ENCODE measurements at regions not wholly inside any gene's neighbourhood (a gene's known extent, or its start where the extent isn't known, plus 50 kb on each side); places are given as distances from the start of the nearest gene placed in this dataset.

GRCh38 chr6:23983735-23984134 lies 142.3 kb upstream of the NRSN1 start:
- no peak for DNase-seq
- intact Hi-C loops (cut with DNase I), result no loop called here
- no peaks in the 10 kb centered on the region for H3K9me3 ChIP-seq
- H3K4me3 ChIP-seq, result no peak overlapping the region
- no peaks in the 10 kb centered on the region for H3K36me3 ChIP-seq
- TF ChIP-seq, protein P1, sequence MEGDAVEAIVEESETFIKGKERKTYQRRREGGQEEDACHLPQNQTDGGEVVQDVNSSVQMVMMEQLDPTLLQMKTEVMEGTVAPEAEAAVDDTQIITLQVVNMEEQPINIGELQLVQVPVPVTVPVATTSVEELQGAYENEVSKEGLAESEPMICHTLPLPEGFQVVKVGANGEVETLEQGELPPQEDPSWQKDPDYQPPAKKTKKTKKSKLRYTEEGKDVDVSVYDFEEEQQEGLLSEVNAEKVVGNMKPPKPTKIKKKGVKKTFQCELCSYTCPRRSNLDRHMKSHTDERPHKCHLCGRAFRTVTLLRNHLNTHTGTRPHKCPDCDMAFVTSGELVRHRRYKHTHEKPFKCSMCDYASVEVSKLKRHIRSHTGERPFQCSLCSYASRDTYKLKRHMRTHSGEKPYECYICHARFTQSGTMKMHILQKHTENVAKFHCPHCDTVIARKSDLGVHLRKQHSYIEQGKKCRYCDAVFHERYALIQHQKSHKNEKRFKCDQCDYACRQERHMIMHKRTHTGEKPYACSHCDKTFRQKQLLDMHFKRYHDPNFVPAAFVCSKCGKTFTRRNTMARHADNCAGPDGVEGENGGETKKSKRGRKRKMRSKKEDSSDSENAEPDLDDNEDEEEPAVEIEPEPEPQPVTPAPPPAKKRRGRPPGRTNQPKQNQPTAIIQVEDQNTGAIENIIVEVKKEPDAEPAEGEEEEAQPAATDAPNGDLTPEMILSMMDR (IDR thresholded peaks at IDR 0.05), result no peak
- TF ChIP-seq POLR2A (IDR thresholded peaks at IDR 0.05), result no peak
- no peaks in the 10 kb centered on the region for H3K27me3 ChIP-seq
- 24% methylated on average over 2 of the region's 2 CpGs for WGBS (ENCODE audit: insufficient coverage, low coverage, low lambda C conversion rate, missing lambda C conversion rate)
- H3K4me1 ChIP-seq, result no peaks in the 10 kb centered on the region
- no peak overlapping the region for H3K27ac ChIP-seq
- ATAC-seq, result no peak

DNA sequence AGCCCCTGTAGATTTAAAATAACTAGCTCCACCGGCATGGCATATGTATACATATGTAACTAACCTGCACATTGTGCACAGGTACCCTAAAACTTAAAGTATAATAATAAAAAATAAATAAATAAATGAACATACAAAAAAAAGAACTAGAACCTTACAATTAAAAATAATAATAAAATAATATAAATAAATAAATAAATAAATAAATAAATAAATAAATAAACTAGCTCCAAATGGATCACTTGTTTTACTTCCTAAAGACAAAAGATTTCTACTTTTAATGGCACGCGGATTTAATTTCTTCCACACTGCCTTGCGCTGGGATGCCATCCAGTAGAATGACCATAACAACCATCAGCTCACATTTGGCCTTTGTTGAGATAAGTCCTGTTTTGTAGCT lies 141.0 kb upstream of the NRSN1 start:
- H3K4me1 ChIP-seq, result no peaks in the 10 kb centered on the region
- no peak for ATAC-seq
- no peak overlapping the region for H3K4me3 ChIP-seq
- H3K36me3 ChIP-seq, result no peaks in the 10 kb centered on the region
- H3K9me3 ChIP-seq, result no peaks in the 10 kb centered on the region
- TF ChIP-seq, protein P1 (IDR thresholded peaks at IDR 0.05), result no peak
- no peak for TF ChIP-seq POLR2A (IDR thresholded peaks at IDR 0.05)
- WGBS (ENCODE audit: insufficient coverage, low coverage, low lambda C conversion rate, missing lambda C conversion rate), result 82% methylated on average over 4 of the region's 4 CpGs
- no peaks in the 10 kb centered on the region for H3K27me3 ChIP-seq
- no peak overlapping the region for H3K27ac ChIP-seq
- no peak for DNase-seq
- intact Hi-C loops (cut with DNase I), result no loop called here

DNA sequence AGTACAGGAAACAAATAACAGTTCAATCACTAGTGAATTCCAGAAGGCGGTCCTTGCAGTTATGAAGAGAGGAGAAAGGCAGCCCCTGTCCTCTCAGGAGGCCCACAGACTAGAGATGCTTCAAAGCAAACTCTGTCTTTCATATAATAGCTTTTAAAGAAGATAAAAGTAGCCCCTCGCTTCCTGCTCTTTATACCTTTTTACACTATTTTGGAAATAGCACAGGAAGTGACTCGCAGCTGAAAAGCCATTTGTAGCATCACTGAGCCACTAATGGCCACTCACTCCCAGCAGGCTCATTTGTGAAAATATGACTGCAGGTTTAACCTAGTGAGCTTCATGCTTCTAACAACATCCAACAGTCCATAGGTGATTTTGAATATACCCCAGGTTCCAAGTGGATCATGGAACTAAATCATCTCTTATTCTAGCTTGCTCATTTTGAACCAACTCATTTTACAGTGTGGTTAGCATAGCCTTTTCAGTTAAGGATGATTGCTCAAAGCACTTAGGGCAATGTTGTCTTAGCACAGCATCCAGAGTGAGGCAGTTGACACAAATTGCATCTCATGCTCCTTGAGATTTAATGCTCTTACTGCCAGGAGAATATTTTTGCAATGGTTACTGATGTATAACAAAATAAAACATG lies 136.0 kb upstream of the NRSN1 start:
- Histone ChIP-seq H3K36me3 (no peaks in the 10 kb centered on the region), H3K27me3 (no peaks in the 10 kb centered on the region), H3K27ac (no peak overlapping the region), H3K4me1 (no peaks in the 10 kb centered on the region), H3K4me3 (no peak overlapping the region), H3K9me3 (no peaks in the 10 kb centered on the region)
- ATAC-seq, result no peak
- DNase-seq, result no peak
- TF ChIP-seq, protein P1 (IDR thresholded peaks at IDR 0.05), result no peak
- no peak for TF ChIP-seq POLR2A (IDR thresholded peaks at IDR 0.05)
- 47% methylated on average over 3 of the region's 3 CpGs for WGBS (ENCODE audit: insufficient coverage, low coverage, low lambda C conversion rate, missing lambda C conversion rate)
- intact Hi-C loops (cut with DNase I), result no loop called here

DNA sequence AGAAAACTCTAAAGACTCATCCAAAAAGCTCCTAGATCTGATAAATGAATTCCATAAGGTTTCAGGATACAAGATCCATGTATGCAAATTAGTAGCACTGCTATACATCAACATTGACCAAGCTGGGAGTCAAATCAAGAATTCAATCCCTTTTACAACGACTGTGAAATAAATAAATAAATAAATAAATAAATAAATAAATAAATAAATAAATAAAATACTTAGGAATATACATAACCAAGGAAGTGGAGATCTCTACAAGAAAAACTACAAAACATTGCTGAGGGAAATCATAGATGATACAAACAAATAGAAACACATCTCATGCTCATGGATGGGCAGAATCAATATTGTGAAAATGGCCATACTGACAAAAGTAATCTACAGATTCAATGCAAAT lies 132.0 kb upstream of the NRSN1 start:
- H3K9me3 ChIP-seq, result no peaks in the 10 kb centered on the region
- H3K36me3 ChIP-seq, result no peaks in the 10 kb centered on the region
- 54% methylated on average over 1 of the region's 1 CpG for WGBS (ENCODE audit: insufficient coverage, low coverage, low lambda C conversion rate, missing lambda C conversion rate)
- H3K4me1 ChIP-seq, result no peaks in the 10 kb centered on the region
- DNase-seq, result no peak
- no peak for ATAC-seq
- no peak overlapping the region for H3K27ac ChIP-seq
- no peak overlapping the region for H3K4me3 ChIP-seq
- intact Hi-C loops (cut with DNase I), result no loop called here
- no peak for TF ChIP-seq POLR2A (IDR thresholded peaks at IDR 0.05)
- TF ChIP-seq, protein P1 (IDR thresholded peaks at IDR 0.05), result no peak
- no peaks in the 10 kb centered on the region for H3K27me3 ChIP-seq

GRCh38 chr6:24004062-24004461 lies 122.0 kb upstream of the NRSN1 start:
- no peak for DNase-seq

More at GRCh38 chr6:24004062-24004461, 122.0 kb upstream of the NRSN1 start:
- no peak for TF ChIP-seq POLR2A (IDR thresholded peaks at IDR 0.05)
- TF ChIP-seq, protein P1 (IDR thresholded peaks at IDR 0.05), result no peak
- no peak overlapping the region for H3K4me3 ChIP-seq
- H3K27ac ChIP-seq, result no peak overlapping the region
- intact Hi-C loops (cut with DNase I), result no loop called here
- no peaks in the 10 kb centered on the region for H3K36me3 ChIP-seq
- 23% methylated on average over 3 of the region's 3 CpGs for WGBS (ENCODE audit: insufficient coverage, low coverage, low lambda C conversion rate, missing lambda C conversion rate)
- no peak for ATAC-seq
- no peaks in the 10 kb centered on the region for H3K4me1 ChIP-seq
- no peaks in the 10 kb centered on the region for H3K9me3 ChIP-seq
- H3K27me3 ChIP-seq, result no peaks in the 10 kb centered on the region

Data from right lobe of liver (tissue), 6 donors.